Esophagus muscularis mucosa (tissue), 4 donors: ENCODE measurements at regions not wholly inside any gene's neighbourhood (a gene's known extent, or its start where the extent isn't known, plus 50 kb on each side); places are given as distances from the start of the nearest gene placed in this dataset.

Source experiments
- DNase-seq: peaks from one replicate; pipeline ENCODE4 v3.0.0-alpha.2; 2017; ENCODE audit errors: extremely low spot score
- H3K27ac ChIP-seq, 4 donors: fragments of 200-600 bp; sonication (generic); replicated peaks in 1 of 4; 1 replicate in 3 of 4; 2 replicates in 1 of 4; pipeline ENCODE4 v1.5.1; 2016 to 2019; ENCODE audit warnings: mild to moderate bottlenecking in 1 of 4
- H3K27me3 ChIP-seq, 4 donors: fragments of 200-600 bp; sonication (generic); one replicate each; pipeline versions ENCODE4 v1.5.1 to v1.6.0; 2016 to 2019
- H3K36me3 ChIP-seq, 4 donors: fragments of 200-600 bp; sonication (generic); one replicate each; pipeline ENCODE4 v1.5.1; 2016 to 2019
- H3K4me1 ChIP-seq, 4 donors: fragments of 200-600 bp; sonication (generic); one replicate each; pipeline ENCODE4 v1.5.1; 2016 to 2019
- H3K4me3 ChIP-seq, 4 donors: fragments of 200-600 bp; sonication (generic); 1 replicate in 2 of 4; 2 replicates in 2 of 4; pipeline ENCODE4 v1.5.1; 2016 to 2019; ENCODE audit warnings: mild to moderate bottlenecking in 4 of 4, moderate library complexity in 1 of 4
- H3K9me3 ChIP-seq, 4 donors: fragments of 200-600 bp; sonication (generic); 1 replicate in 3 of 4; 2 replicates in 1 of 4; pipeline ENCODE4 v1.5.1; 2016 to 2019
- EP300 ChIP-seq: sonication (generic); formaldehyde crosslinking; IDR thresholded peaks from one replicate; pipeline ENCODE4 v1.6.1; 2017; ENCODE audit warnings: antibody characterized with exemption
- POLR2A ChIP-seq: fragments of 450-650 bp; IDR thresholded peaks from one replicate; pipeline ENCODE4 v1.6.1; 2017; ENCODE audit warnings: antibody characterized with exemption, moderate library complexity, mild to moderate bottlenecking, low read depth
- POLR2AphosphoS5 ChIP-seq, 2 donors: sonication (generic); formaldehyde crosslinking; IDR thresholded peaks; one replicate each; pipeline ENCODE4 v1.6.1; 2017; ENCODE audit warnings: antibody characterized with exemption in 2 of 2
- WGBS: methylation state at CpG from one replicate; pipeline ENCODE4 v1.1.5; 2018; 5-methylcytosine and 5-hydroxymethylcytosine counted together
- intact Hi-C: fragments of 100-400 bp; cut with DNase I; formaldehyde crosslinking; loops from one replicate; pipeline ENCODE4 v1.15.1; 2023
- TF ChIP-seq, protein P1 (sequence below), 3 experiments: fragments of 200-600 bp in 2 of 3; fragments of 450-650 bp in 1 of 3; sonication (generic) in 2 of 3; IDR thresholded peaks; one replicate each; pipeline ENCODE4 v1.5.1; 2017 to 2019; ENCODE audit warnings: antibody characterized with exemption in 3 of 3, mild to moderate bottlenecking in 2 of 3, moderate library complexity in 1 of 3

DNA sequence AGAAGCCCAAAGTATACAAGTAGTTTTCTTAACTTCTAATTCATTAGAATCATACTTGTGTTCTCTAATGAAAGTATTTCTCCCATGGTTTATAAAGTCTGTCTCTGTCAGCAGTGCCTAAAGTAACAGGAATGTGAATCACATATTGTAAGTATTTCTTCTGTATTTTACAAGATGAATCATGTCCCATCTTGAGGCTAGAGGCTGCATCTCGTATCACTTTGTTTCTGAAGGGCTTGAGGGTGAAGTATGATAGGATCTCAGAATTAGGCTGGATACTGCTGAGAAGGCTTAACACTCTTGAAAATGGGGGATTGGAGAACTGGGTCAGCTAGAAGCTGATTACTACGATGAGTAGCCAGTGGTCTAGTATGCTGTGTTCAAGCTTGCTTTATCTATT lies 242.2 kb upstream of the ACTBL2 start:
- intact Hi-C loops, result no loop called here
- Histone ChIP-seq H3K9me3 (peaks cover 0 to 7% (median 3%) of the 10 kb centered on the region in 4 donors), H3K27me3 (no peaks in the 10 kb centered on the region), H3K4me1 (no peaks in the 10 kb centered on the region), H3K4me3 (no peak overlapping the region), H3K27ac (no peak overlapping the region), H3K36me3 (no peaks in the 10 kb centered on the region)
- WGBS, result 91% methylated on average over 2 of the region's 2 CpGs
- no peak for DNase-seq
- TF ChIP-seq, protein P1, sequence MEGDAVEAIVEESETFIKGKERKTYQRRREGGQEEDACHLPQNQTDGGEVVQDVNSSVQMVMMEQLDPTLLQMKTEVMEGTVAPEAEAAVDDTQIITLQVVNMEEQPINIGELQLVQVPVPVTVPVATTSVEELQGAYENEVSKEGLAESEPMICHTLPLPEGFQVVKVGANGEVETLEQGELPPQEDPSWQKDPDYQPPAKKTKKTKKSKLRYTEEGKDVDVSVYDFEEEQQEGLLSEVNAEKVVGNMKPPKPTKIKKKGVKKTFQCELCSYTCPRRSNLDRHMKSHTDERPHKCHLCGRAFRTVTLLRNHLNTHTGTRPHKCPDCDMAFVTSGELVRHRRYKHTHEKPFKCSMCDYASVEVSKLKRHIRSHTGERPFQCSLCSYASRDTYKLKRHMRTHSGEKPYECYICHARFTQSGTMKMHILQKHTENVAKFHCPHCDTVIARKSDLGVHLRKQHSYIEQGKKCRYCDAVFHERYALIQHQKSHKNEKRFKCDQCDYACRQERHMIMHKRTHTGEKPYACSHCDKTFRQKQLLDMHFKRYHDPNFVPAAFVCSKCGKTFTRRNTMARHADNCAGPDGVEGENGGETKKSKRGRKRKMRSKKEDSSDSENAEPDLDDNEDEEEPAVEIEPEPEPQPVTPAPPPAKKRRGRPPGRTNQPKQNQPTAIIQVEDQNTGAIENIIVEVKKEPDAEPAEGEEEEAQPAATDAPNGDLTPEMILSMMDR (IDR thresholded peaks at IDR 0.05), result no peak
- no peak for TF ChIP-seq POLR2AphosphoS5 (IDR thresholded peaks at IDR 0.05)
- TF ChIP-seq EP300, result no peak
- TF ChIP-seq POLR2A, result no peak

DNA sequence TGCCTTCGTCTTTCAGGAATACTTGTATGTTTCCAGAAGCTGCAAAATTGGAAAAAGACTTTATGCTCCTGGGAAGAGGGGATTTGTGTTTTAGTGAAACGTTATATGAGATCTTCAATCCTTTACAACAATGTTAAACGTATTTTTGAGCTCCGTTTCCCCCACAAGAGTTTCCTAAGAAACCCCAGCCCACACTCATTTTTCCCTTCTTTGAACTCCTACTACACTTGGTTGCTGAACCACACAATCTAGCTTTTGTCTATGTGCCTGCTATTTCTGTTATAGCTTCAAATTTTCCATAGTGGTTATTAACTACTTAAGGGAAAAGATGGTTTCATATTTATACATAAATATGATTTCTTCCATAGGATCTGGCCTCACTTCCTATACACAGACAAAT lies 238.6 kb upstream of the ACTBL2 start:
- no peak for DNase-seq
- 76% methylated on average over 4 of the region's 4 CpGs for WGBS
- Histone ChIP-seq H3K4me3 (no peak overlapping the region), H3K27ac (no peak overlapping the region), H3K27me3 (no peaks in the 10 kb centered on the region), H3K36me3 (no peaks in the 10 kb centered on the region), H3K9me3 (no peaks in the 10 kb centered on the region), H3K4me1 (no peaks in the 10 kb centered on the region)
- intact Hi-C loops, result no loop called here
- TF ChIP-seq POLR2AphosphoS5 (IDR thresholded peaks at IDR 0.05) (no peak), EP300 (no peak), POLR2A (no peak)
- TF ChIP-seq, protein P1 (IDR thresholded peaks at IDR 0.05), result no peak

DNA sequence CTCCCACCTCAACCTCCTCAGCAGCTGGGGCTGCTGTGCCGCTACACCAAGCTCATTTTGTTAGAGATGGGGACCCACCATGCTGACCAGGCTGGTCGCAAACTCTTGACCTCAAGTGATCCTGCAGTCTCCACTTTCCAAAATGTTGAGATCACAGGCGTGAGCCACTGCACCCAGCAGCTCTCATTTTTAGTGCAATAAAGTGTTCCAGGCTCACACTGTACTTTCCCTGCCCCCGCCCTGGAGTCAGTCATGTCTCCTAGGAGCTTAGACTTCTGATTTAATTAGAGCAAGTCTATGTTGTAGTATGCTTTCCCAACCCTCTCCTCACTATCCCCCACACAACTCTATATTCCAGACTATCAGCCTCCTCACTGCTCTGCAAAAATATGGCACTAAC lies 238.0 kb upstream of the ACTBL2 start:
- intact Hi-C loops, result no loop called here
- H3K4me3 ChIP-seq, result no peak overlapping the region
- 88% methylated on average over 4 of the region's 4 CpGs for WGBS
- TF ChIP-seq POLR2A (no peak), POLR2AphosphoS5 (IDR thresholded peaks at IDR 0.05) (no peak), EP300 (no peak)
- TF ChIP-seq, protein P1 (IDR thresholded peaks at IDR 0.05), result no peak
- H3K27ac ChIP-seq, result no peak overlapping the region
- no peaks in the 10 kb centered on the region for H3K4me1 ChIP-seq
- no peak for DNase-seq
- H3K27me3 ChIP-seq, result no peaks in the 10 kb centered on the region
- H3K9me3 ChIP-seq, result no peaks in the 10 kb centered on the region
- H3K36me3 ChIP-seq, result no peaks in the 10 kb centered on the region

DNA sequence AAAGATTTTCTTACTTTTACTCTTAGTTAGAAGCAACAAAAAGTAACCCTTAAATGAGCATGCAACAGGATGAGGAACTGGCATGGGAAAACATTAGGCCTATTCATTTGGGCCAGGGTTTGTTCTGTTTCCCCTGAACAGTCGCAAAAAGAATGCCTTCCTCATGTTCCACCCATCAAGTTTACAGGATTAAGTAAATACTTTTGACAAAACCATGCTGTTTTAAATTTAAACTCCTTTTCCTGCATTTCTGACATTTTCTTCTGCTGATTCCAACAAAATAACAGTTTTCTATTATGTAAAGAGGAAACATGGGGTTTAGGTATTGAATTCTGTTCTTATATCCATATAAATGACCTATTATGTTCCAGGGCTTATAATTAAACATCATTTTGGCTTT lies 236.6 kb upstream of the ACTBL2 start:
- TF ChIP-seq POLR2AphosphoS5 (IDR thresholded peaks at IDR 0.05), result no peak
- TF ChIP-seq EP300, result no peak
- TF ChIP-seq, protein P1 (IDR thresholded peaks at IDR 0.05), result no peak
- TF ChIP-seq POLR2A, result no peak
- H3K36me3 ChIP-seq, result no peaks in the 10 kb centered on the region
- no peaks in the 10 kb centered on the region for H3K4me1 ChIP-seq
- no peaks in the 10 kb centered on the region for H3K9me3 ChIP-seq
- intact Hi-C loops, result no loop called here
- H3K27ac ChIP-seq, result no peak overlapping the region
- WGBS, result 79% methylated on average over 1 of the region's 1 CpG
- no peaks in the 10 kb centered on the region for H3K27me3 ChIP-seq
- DNase-seq, result no peak
- H3K4me3 ChIP-seq, result no peak overlapping the region

DNA sequence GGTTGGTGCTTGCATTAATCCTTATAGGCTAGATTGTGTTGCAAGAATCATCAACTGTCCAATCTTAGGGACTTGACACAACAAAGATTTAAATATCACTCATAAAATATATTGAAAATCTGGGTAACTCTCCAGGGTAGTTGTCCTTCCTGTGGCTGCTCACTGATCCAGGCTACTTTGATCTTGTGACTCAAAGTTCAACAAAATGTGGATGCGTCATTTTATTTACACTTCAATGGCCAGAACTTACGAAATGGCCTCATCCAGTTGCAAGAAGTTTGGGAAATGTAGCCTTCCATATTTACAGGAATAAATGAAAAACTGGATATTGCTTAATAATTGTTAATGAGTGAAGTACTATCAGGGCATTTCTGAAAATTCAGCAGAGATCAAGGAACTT lies 235.5 kb upstream of the ACTBL2 start:
- WGBS, result 36% methylated on average over 2 of the region's 2 CpGs
- no peak for TF ChIP-seq POLR2A
- TF ChIP-seq POLR2AphosphoS5 (IDR thresholded peaks at IDR 0.05), result no peak
- TF ChIP-seq EP300, result no peak
- TF ChIP-seq, protein P1 (IDR thresholded peaks at IDR 0.05), result no peak
- H3K4me3 ChIP-seq, result no peak overlapping the region
- no peaks in the 10 kb centered on the region for H3K9me3 ChIP-seq
- no peak for DNase-seq
- intact Hi-C loops, result no loop called here
- no peaks in the 10 kb centered on the region for H3K4me1 ChIP-seq
- H3K36me3 ChIP-seq, result no peaks in the 10 kb centered on the region
- no peak overlapping the region for H3K27ac ChIP-seq
- H3K27me3 ChIP-seq, result no peaks in the 10 kb centered on the region
